Coronary artery (tissue), 2 donors: ENCODE measurements at regions not wholly inside any gene's neighbourhood (a gene's known extent, or its start where the extent isn't known, plus 50 kb on each side); places are given as distances from the start of the nearest gene placed in this dataset.

Experiments used
- DNase-seq: peaks from one replicate; pipeline ENCODE4 v3.0.0-alpha.2; 2017; ENCODE audit warnings: low spot score
- H3K27ac ChIP-seq, 2 donors: fragments of 200-600 bp; sonication (generic); one replicate each; pipeline ENCODE4 v1.5.1; 2016 to 2019
- H3K4me3 ChIP-seq: fragments of 200-600 bp; sonication (generic); 2 replicates; pipeline ENCODE4 v1.5.1; 2016; ENCODE audit warnings: mild to moderate bottlenecking, moderate library complexity
- TF ChIP-seq, protein P1 (sequence below): fragments of 200-600 bp; sonication (generic); IDR thresholded peaks from one replicate; pipeline ENCODE4 v1.5.1; 2019; ENCODE audit warnings: antibody characterized with exemption

DNA sequence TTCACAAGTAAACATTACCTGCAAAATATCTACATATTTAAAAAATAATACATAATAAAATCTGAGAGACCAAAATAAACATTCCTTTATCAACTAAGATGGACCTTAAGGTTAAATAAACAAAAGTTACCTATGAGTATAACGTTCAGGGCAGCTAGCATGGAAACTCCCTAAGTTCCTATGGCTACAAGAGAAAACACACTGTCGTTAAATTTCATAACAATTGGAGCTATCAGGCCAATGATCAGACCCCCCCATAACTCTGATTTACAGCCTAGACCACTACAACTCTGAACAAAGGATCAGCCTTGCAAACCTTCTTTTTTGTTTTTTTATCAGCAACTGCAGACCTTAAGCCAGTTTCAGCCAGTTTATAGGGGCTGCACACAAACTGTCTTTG, 1418.4 kb downstream of the PCDH18 start:
- no peak for DNase-seq
- TF ChIP-seq, protein P1, sequence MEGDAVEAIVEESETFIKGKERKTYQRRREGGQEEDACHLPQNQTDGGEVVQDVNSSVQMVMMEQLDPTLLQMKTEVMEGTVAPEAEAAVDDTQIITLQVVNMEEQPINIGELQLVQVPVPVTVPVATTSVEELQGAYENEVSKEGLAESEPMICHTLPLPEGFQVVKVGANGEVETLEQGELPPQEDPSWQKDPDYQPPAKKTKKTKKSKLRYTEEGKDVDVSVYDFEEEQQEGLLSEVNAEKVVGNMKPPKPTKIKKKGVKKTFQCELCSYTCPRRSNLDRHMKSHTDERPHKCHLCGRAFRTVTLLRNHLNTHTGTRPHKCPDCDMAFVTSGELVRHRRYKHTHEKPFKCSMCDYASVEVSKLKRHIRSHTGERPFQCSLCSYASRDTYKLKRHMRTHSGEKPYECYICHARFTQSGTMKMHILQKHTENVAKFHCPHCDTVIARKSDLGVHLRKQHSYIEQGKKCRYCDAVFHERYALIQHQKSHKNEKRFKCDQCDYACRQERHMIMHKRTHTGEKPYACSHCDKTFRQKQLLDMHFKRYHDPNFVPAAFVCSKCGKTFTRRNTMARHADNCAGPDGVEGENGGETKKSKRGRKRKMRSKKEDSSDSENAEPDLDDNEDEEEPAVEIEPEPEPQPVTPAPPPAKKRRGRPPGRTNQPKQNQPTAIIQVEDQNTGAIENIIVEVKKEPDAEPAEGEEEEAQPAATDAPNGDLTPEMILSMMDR: no peak
- H3K27ac ChIP-seq: no peak overlapping the region
- H3K4me3 ChIP-seq: no peak overlapping the region

DNA sequence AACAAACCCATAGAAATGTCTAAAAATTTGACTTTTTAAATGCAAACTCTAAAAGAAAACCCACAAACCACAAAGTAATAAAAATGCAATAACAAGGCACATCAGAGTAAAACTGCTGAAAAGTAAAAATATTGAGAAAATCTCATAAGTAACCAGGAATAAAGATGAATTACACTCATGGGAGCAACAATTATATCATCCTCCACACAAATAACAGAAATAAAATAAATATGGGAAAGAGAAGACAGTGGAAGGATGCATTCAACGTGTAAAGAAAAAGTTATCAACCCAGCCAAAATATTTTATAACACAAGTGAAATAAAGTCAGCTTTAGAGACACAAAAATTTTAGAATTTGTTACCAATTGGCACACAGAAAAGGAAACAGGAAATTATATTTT, 1420.2 kb downstream of the PCDH18 start:
- Histone ChIP-seq H3K27ac (no peak overlapping the region), H3K4me3 (no peak overlapping the region)
- no peak for DNase-seq
- TF ChIP-seq, protein P1: no peak

DNA sequence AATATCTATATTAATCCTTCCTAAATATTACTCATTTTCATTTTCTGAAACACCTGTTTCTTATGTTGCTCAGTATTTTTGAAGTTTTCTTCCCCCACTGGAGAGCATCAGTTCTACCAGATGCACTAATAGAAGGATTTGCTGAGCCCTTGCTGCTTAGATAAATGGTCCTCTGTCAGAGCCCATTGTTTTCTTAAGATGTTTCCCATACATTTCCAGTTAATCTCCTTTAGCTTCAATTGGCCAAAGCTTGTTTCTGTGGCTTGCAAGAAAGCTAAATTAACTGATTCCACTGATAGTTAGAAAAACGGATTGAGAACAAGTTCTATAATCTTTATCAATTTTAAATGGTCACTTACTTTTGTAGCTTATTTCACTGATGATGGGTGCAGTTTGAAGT, 1425.5 kb downstream of the PCDH18 start:
- TF ChIP-seq, protein P1: no peak
- Histone ChIP-seq H3K4me3 (no peak overlapping the region), H3K27ac (no peak overlapping the region)
- no peak for DNase-seq

DNA sequence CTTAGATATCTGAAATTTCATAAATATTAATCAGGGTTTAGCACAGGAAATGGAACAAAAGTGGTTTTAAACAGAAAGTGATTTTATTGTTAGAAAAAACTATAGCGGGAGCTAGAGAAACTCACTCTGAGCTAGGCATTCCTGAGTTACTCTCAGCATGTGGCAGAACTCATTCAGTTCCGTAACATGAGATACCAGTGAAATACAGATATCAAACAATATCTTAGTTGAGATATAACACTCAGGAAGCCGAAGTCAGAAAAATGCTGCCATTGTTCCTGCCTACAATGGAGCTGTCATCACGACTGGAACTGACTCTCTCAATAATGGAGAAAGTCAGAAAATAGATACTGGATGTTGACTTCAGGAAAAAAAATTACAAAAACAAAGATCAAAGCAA, 1428.7 kb downstream of the PCDH18 start:
- TF ChIP-seq, protein P1: no peak
- H3K27ac ChIP-seq: no peak overlapping the region
- DNase-seq: no peak
- H3K4me3 ChIP-seq: no peak overlapping the region

DNA sequence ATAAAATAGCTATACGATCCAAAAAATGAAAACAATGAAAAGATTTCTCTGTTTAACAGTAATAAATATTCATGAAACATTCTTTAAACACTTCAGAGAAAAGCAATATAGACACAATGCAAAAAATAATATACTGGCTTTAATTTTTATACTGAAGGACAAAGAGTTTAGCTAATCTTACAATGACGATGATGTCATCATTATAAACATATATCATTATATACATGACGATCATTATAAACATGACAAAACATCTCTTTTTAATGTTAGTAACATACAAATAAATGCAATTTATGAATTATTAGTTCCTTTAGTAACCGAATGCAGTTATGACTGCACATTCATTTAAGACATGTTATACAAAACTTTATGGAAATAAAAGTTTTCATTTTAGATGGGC, 1434.6 kb downstream of the PCDH18 start:
- Histone ChIP-seq H3K4me3 (no peak overlapping the region), H3K27ac (no peak overlapping the region)
- no peak for DNase-seq
- TF ChIP-seq, protein P1: no peak

DNA sequence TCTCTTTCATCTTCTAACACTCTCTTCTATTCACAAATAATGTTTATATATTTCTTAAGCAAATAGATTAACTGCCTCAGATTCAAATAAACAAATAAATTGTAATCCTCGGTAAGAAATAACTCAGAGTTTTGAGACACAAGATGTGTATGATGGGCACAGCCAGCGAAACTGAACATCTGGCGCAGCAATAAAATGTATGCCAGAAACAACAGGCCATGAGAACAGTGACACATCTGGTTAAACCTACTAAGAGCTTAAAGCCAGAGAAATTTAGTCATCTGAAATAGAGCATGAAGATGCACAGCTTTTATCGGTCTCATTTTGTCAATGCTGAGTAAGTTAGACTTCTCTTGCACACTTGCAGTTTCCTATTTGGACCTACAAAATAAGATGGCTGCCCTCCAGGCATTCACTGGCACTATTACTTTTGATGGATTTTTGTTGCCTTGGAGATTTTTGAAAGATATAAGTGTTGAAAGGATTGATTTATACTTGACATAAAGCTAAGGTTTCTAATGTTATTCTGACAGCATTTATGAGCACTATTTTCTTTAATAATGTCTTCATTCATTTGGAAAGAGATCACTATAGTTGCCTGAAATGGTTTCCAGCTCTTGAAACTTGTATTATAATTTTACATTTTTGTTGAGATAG, 1444.0 kb downstream of the PCDH18 start:
- Histone ChIP-seq H3K4me3 (no peak overlapping the region), H3K27ac (no peak overlapping the region)
- DNase-seq: no peak
- TF ChIP-seq, protein P1: no peak

DNA sequence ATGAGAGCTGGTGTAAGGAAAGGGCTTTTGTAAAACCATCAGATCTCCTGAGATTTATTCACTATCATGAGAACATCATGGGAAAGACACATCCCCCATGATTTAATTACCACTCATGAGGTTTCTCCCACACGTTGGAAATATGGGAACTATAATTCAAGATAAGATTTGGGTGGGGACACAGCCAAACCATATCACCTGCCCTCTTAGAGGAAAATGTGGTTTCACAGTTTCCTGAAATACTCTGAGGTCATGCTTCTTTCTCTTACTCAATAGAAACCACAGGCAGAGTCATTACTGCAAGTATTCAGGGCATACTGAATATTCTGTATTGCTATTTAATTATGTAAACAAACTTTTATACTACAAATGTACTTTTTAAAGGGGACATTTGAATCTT, 1453.3 kb downstream of the PCDH18 start:
- TF ChIP-seq, protein P1: no peak
- no peak overlapping the region for H3K27ac ChIP-seq
- no peak for DNase-seq
- no peak overlapping the region for H3K4me3 ChIP-seq
